ENCODE measurements at regions not wholly inside any gene's neighbourhood (a gene's known extent, or its start where the extent isn't known, plus 50 kb on each side); places are given as distances from the start of the nearest gene placed in this dataset.
"Not testable (repeated sequence)": the region's sequence is repeated elsewhere in the genome, so short reads cannot be mapped to it uniquely, and the experiment has no call there.

- no peaks in the 10 kb centered on the region for H3K36me3 ChIP-seq (ENCODE audit: control insufficient read depth, insufficient read depth, low read length)
- H3K36me3 Mint-ChIP-seq, result no peaks in the 10 kb centered on the region
- H3K4me3 Mint-ChIP-seq, result no peak overlapping the region
- ATAC-seq (ENCODE audit: low read depth in 2 of 2) (no peak), DNase-seq (no peak)
- no peaks in the 10 kb centered on the region for H3K27me3 ChIP-seq (ENCODE audit: control insufficient read depth, insufficient read depth, low read length)
- H3K9me3 Mint-ChIP-seq, result peaks cover 0 to 2% (median 0%) of the 10 kb centered on the region in 7 donors
- H3K9me3 ChIP-seq (ENCODE audit: control insufficient read depth in 2 of 2, low read length in 2 of 2), result no peaks in the 10 kb centered on the region
- no peak overlapping the region for H3K27ac ChIP-seq (ENCODE audit: insufficient read depth, low read length, poor library complexity, severe bottlenecking)
- H3K4me1 Mint-ChIP-seq, result no peaks in the 10 kb centered on the region
- no peak overlapping the region for H3K4me3 ChIP-seq (ENCODE audit: low read depth, low read length)
- H3K27me3 Mint-ChIP-seq, result no peaks in the 10 kb centered on the region
- no peak overlapping the region for H3K27ac Mint-ChIP-seq
- no peaks in the 10 kb centered on the region for H3K4me1 ChIP-seq (ENCODE audit: control insufficient read depth, insufficient read depth, low read length, poor library complexity, severe bottlenecking)
Observed at GRCh38 chr2:142827170-142827569, 50.3 kb upstream of the KYNU start.

GRCh38 chr2:142825861-142826260 lies 51.6 kb upstream of the KYNU start:
- no peak for ATAC-seq (ENCODE audit: low read depth in 2 of 2)
- no peaks in the 10 kb centered on the region for H3K27me3 ChIP-seq (ENCODE audit: control insufficient read depth, insufficient read depth, low read length)
- no peaks in the 10 kb centered on the region for H3K9me3 ChIP-seq (ENCODE audit: control insufficient read depth in 2 of 2, low read length in 2 of 2)
- H3K4me3 Mint-ChIP-seq, result no peak overlapping the region
- no peaks in the 10 kb centered on the region for H3K36me3 ChIP-seq (ENCODE audit: control insufficient read depth, insufficient read depth, low read length)
- peaks cover 0 to 1% (median 0%) of the 10 kb centered on the region in 7 donors for H3K9me3 Mint-ChIP-seq
- H3K27ac Mint-ChIP-seq, result no peak overlapping the region
- H3K4me1 ChIP-seq (ENCODE audit: control insufficient read depth, insufficient read depth, low read length, poor library complexity, severe bottlenecking), result no peaks in the 10 kb centered on the region
- H3K4me3 ChIP-seq (ENCODE audit: low read depth, low read length), result no peak overlapping the region
- H3K27ac ChIP-seq (ENCODE audit: insufficient read depth, low read length, poor library complexity, severe bottlenecking), result no peak overlapping the region
- no peaks in the 10 kb centered on the region for H3K4me1 Mint-ChIP-seq
- no peaks in the 10 kb centered on the region for H3K27me3 Mint-ChIP-seq
- no peak for DNase-seq
- H3K36me3 Mint-ChIP-seq, result no peaks in the 10 kb centered on the region

- Mint-ChIP-seq H3K4me3 (no peak overlapping the region), H3K4me1 (no peaks in the 10 kb centered on the region), H3K9me3 (peaks cover 0 to under 1% (median 0%) of the 10 kb centered on the region in 7 donors), H3K27me3 (no peaks in the 10 kb centered on the region), H3K36me3 (no peaks in the 10 kb centered on the region), H3K27ac (no peak overlapping the region)
- no peak for DNase-seq
- Histone ChIP-seq H3K9me3 (ENCODE audit: control insufficient read depth in 2 of 2, low read length in 2 of 2) (no peaks in the 10 kb centered on the region), H3K27me3 (ENCODE audit: control insufficient read depth, insufficient read depth, low read length) (no peaks in the 10 kb centered on the region), H3K4me3 (ENCODE audit: low read depth, low read length) (no peak overlapping the region), H3K27ac (ENCODE audit: insufficient read depth, low read length, poor library complexity, severe bottlenecking) (no peak overlapping the region), H3K36me3 (ENCODE audit: control insufficient read depth, insufficient read depth, low read length) (no peaks in the 10 kb centered on the region), H3K4me1 (ENCODE audit: control insufficient read depth, insufficient read depth, low read length, poor library complexity, severe bottlenecking) (no peaks in the 10 kb centered on the region)
- no peak for ATAC-seq (ENCODE audit: low read depth in 2 of 2)
Observed at GRCh38 chr2:142824756-142825155, 52.7 kb upstream of the KYNU start.

GRCh38 chr2:142822190-142822589 lies 55.3 kb upstream of the KYNU start:
- Histone ChIP-seq H3K4me1 (ENCODE audit: control insufficient read depth, insufficient read depth, low read length, poor library complexity, severe bottlenecking) (no peaks in the 10 kb centered on the region), H3K36me3 (ENCODE audit: control insufficient read depth, insufficient read depth, low read length) (no peaks in the 10 kb centered on the region), H3K4me3 (ENCODE audit: low read depth, low read length) (no peak overlapping the region), H3K9me3 (ENCODE audit: control insufficient read depth in 2 of 2, low read length in 2 of 2) (no peaks in the 10 kb centered on the region), H3K27ac (ENCODE audit: insufficient read depth, low read length, poor library complexity, severe bottlenecking) (no peak overlapping the region), H3K27me3 (ENCODE audit: control insufficient read depth, insufficient read depth, low read length) (no peaks in the 10 kb centered on the region)
- Mint-ChIP-seq H3K9me3 (peaks cover 0 to 2% (median 0%) of the 10 kb centered on the region in 7 donors), H3K27me3 (no peaks in the 10 kb centered on the region), H3K4me3 (no peak overlapping the region), H3K36me3 (no peaks in the 10 kb centered on the region), H3K4me1 (no peaks in the 10 kb centered on the region), H3K27ac (no peak overlapping the region)
- no peak for ATAC-seq (ENCODE audit: low read depth in 2 of 2)
- no peak for DNase-seq

- Mint-ChIP-seq H3K4me3 (no peak overlapping the region), H3K36me3 (no peaks in the 10 kb centered on the region), H3K27me3 (no peaks in the 10 kb centered on the region), H3K27ac (no peak overlapping the region), H3K9me3 (peaks cover 0 to 2% (median 0%) of the 10 kb centered on the region in 7 donors), H3K4me1 (no peaks in the 10 kb centered on the region)
- no peaks in the 10 kb centered on the region for H3K36me3 ChIP-seq (ENCODE audit: control insufficient read depth, insufficient read depth, low read length)
- H3K27me3 ChIP-seq (ENCODE audit: control insufficient read depth, insufficient read depth, low read length), result no peaks in the 10 kb centered on the region
- H3K4me3 ChIP-seq (ENCODE audit: low read depth, low read length), result no peak overlapping the region
- H3K4me1 ChIP-seq (ENCODE audit: control insufficient read depth, insufficient read depth, low read length, poor library complexity, severe bottlenecking), result no peaks in the 10 kb centered on the region
- no peak for DNase-seq
- H3K9me3 ChIP-seq (ENCODE audit: control insufficient read depth in 2 of 2, low read length in 2 of 2), result no peaks in the 10 kb centered on the region
- H3K27ac ChIP-seq (ENCODE audit: insufficient read depth, low read length, poor library complexity, severe bottlenecking), result no peak overlapping the region
- no peak for ATAC-seq (ENCODE audit: low read depth in 2 of 2)
Observed at GRCh38 chr2:142819411-142819810, 58.1 kb upstream of the KYNU start.

GRCh38 chr2:142815375-142815774 lies 62.1 kb upstream of the KYNU start:
- H3K27me3 ChIP-seq (ENCODE audit: control insufficient read depth, insufficient read depth, low read length), result no peaks in the 10 kb centered on the region
- Mint-ChIP-seq H3K4me1 (no peaks in the 10 kb centered on the region), H3K27me3 (no peaks in the 10 kb centered on the region), H3K4me3 (no peak overlapping the region), H3K9me3 (peaks cover 0 to 10% (median 4%) of the 10 kb centered on the region in 7 donors), H3K36me3 (no peaks in the 10 kb centered on the region), H3K27ac (no peak overlapping the region)
- ATAC-seq (ENCODE audit: low read depth in 2 of 2) (no peak), DNase-seq (no peak)
- H3K9me3 ChIP-seq (ENCODE audit: control insufficient read depth in 2 of 2, low read length in 2 of 2), result no peaks in the 10 kb centered on the region
- no peak overlapping the region for H3K27ac ChIP-seq (ENCODE audit: insufficient read depth, low read length, poor library complexity, severe bottlenecking)
- H3K4me3 ChIP-seq (ENCODE audit: low read depth, low read length), result no peak overlapping the region
- no peaks in the 10 kb centered on the region for H3K4me1 ChIP-seq (ENCODE audit: control insufficient read depth, insufficient read depth, low read length, poor library complexity, severe bottlenecking)
- no peaks in the 10 kb centered on the region for H3K36me3 ChIP-seq (ENCODE audit: control insufficient read depth, insufficient read depth, low read length)

- no peak overlapping the region for H3K4me3 Mint-ChIP-seq
Observed at GRCh38 chr2:142813830-142814829, 63.3 kb upstream of the KYNU start.

GRCh38 chr2:142811644-142812043 lies 65.8 kb upstream of the KYNU start:
- H3K27ac ChIP-seq (ENCODE audit: insufficient read depth, low read length, poor library complexity, severe bottlenecking); H3K4me1 ChIP-seq (ENCODE audit: control insufficient read depth, insufficient read depth, low read length, poor library complexity, severe bottlenecking); H3K27ac Mint-ChIP-seq; ATAC-seq (ENCODE audit: low read depth in 2 of 2); H3K4me3 ChIP-seq (ENCODE audit: low read depth, low read length); H3K36me3 ChIP-seq (ENCODE audit: control insufficient read depth, insufficient read depth, low read length); H3K4me3 Mint-ChIP-seq; DNase-seq; H3K27me3 ChIP-seq (ENCODE audit: control insufficient read depth, insufficient read depth, low read length); H3K9me3 ChIP-seq (ENCODE audit: control insufficient read depth in 2 of 2, low read length in 2 of 2); H3K36me3 Mint-ChIP-seq; H3K9me3 Mint-ChIP-seq; H3K27me3 Mint-ChIP-seq; H3K4me1 Mint-ChIP-seq: not testable (repeated sequence)

More at GRCh38 chr2:142813830-142814829, 63.3 kb upstream of the KYNU start:
- ATAC-seq (ENCODE audit: low read depth in 2 of 2) (no peak), DNase-seq (no peak)
- no peak overlapping the region for H3K4me3 ChIP-seq (ENCODE audit: low read depth, low read length)
- no peaks in the 10 kb centered on the region for H3K27me3 ChIP-seq (ENCODE audit: control insufficient read depth, insufficient read depth, low read length)
- Mint-ChIP-seq H3K36me3 (no peaks in the 10 kb centered on the region), H3K4me1 (no peaks in the 10 kb centered on the region), H3K27me3 (no peaks in the 10 kb centered on the region), H3K27ac (no peak overlapping the region), H3K9me3 (peaks cover 0 to 10% (median 4%) of the 10 kb centered on the region in 7 donors)
- no peaks in the 10 kb centered on the region for H3K36me3 ChIP-seq (ENCODE audit: control insufficient read depth, insufficient read depth, low read length)
- no peaks in the 10 kb centered on the region for H3K4me1 ChIP-seq (ENCODE audit: control insufficient read depth, insufficient read depth, low read length, poor library complexity, severe bottlenecking)
- no peaks in the 10 kb centered on the region for H3K9me3 ChIP-seq (ENCODE audit: control insufficient read depth in 2 of 2, low read length in 2 of 2)
- no peak overlapping the region for H3K27ac ChIP-seq (ENCODE audit: insufficient read depth, low read length, poor library complexity, severe bottlenecking)

All from CD4-positive, CD25-positive, alpha-beta regulatory T cell (primary cell).